ENCODE measurements at regions not wholly inside any gene's neighbourhood (a gene's known extent, or its start where the extent isn't known, plus 50 kb on each side); places are given as distances from the start of the nearest gene placed in this dataset.

- Histone ChIP-seq H3K27ac (no peak overlapping the region), H2AFZ (ENCODE audit: low read depth) (no peak overlapping the region), H3K4me3 (IDR thresholded peaks at IDR 0.05; ENCODE audit: insufficient read depth, low read depth, low read length) (no peak overlapping the region), H3K79me2 (ENCODE audit: insufficient read depth, low read depth) (no peaks in the 10 kb centered on the region), H3K4me2 (no peak overlapping the region), H3K4me1 (ENCODE audit: low read depth, poor library complexity, severe bottlenecking) (no peaks in the 10 kb centered on the region), H3K9ac (no peak overlapping the region), H3K27me3 (ENCODE audit: insufficient read depth, low read depth) (no peaks in the 10 kb centered on the region), H3K36me3 (ENCODE audit: insufficient read depth) (no peaks in the 10 kb centered on the region), H4K20me1 (ENCODE audit: insufficient read depth) (no peaks in the 10 kb centered on the region)
- no peak for TF ChIP-seq CTCF (conservative IDR thresholded peaks at IDR 0.05; ENCODE audit: low read depth, low read length)
Observed at GRCh38 chr13:72293206-72293605, 426.2 kb upstream of the DACH1 start.

GRCh38 chr13:72290962-72291681, 424.1 kb upstream of the DACH1 start:
- Histone ChIP-seq H3K27me3 (ENCODE audit: insufficient read depth, low read depth) (no peaks in the 10 kb centered on the region), H3K27ac (no peak overlapping the region), H3K36me3 (ENCODE audit: insufficient read depth) (no peaks in the 10 kb centered on the region), H3K4me2 (no peak overlapping the region), H3K4me1 (ENCODE audit: low read depth, poor library complexity, severe bottlenecking) (no peaks in the 10 kb centered on the region), H3K4me3 (IDR thresholded peaks at IDR 0.05; ENCODE audit: insufficient read depth, low read depth, low read length) (no peak overlapping the region), H3K79me2 (ENCODE audit: insufficient read depth, low read depth) (no peaks in the 10 kb centered on the region), H2AFZ (ENCODE audit: low read depth) (no peak overlapping the region), H4K20me1 (ENCODE audit: insufficient read depth) (no peaks in the 10 kb centered on the region), H3K9ac (no peak overlapping the region)
- TF ChIP-seq CTCF (conservative IDR thresholded peaks at IDR 0.05; ENCODE audit: low read depth, low read length), result no peak

GRCh38 chr13:72286421-72286820, 419.4 kb upstream of the DACH1 start:
- TF ChIP-seq CTCF (conservative IDR thresholded peaks at IDR 0.05; ENCODE audit: low read depth, low read length), result no peak
- H3K4me1 ChIP-seq (ENCODE audit: low read depth, poor library complexity, severe bottlenecking), result no peaks in the 10 kb centered on the region
- H3K27ac ChIP-seq, result no peak overlapping the region
- no peak overlapping the region for H3K4me2 ChIP-seq
- no peaks in the 10 kb centered on the region for H3K79me2 ChIP-seq (ENCODE audit: insufficient read depth, low read depth)
- no peak overlapping the region for H3K4me3 ChIP-seq (IDR thresholded peaks at IDR 0.05; ENCODE audit: insufficient read depth, low read depth, low read length)
- no peak overlapping the region for H3K9ac ChIP-seq
- H4K20me1 ChIP-seq (ENCODE audit: insufficient read depth), result no peaks in the 10 kb centered on the region
- H3K27me3 ChIP-seq (ENCODE audit: insufficient read depth, low read depth), result no peaks in the 10 kb centered on the region
- no peak overlapping the region for H2AFZ ChIP-seq (ENCODE audit: low read depth)
- H3K36me3 ChIP-seq (ENCODE audit: insufficient read depth), result no peaks in the 10 kb centered on the region

- Histone ChIP-seq H3K27ac (no peak overlapping the region), H3K9ac (no peak overlapping the region), H3K36me3 (ENCODE audit: insufficient read depth) (no peaks in the 10 kb centered on the region), H4K20me1 (ENCODE audit: insufficient read depth) (no peaks in the 10 kb centered on the region), H3K4me3 (IDR thresholded peaks at IDR 0.05; ENCODE audit: insufficient read depth, low read depth, low read length) (no peak overlapping the region), H3K4me2 (no peak overlapping the region), H2AFZ (ENCODE audit: low read depth) (no peak overlapping the region), H3K27me3 (ENCODE audit: insufficient read depth, low read depth) (no peaks in the 10 kb centered on the region), H3K79me2 (ENCODE audit: insufficient read depth, low read depth) (no peaks in the 10 kb centered on the region), H3K4me1 (ENCODE audit: low read depth, poor library complexity, severe bottlenecking) (no peaks in the 10 kb centered on the region)
- TF ChIP-seq CTCF (conservative IDR thresholded peaks at IDR 0.05; ENCODE audit: low read depth, low read length), result no peak
Observed at GRCh38 chr13:72284791-72285190, 417.8 kb upstream of the DACH1 start.
